ENCODE measurements at regions not wholly inside any gene's neighbourhood (a gene's known extent, or its start where the extent isn't known, plus 50 kb on each side); places are given as distances from the start of the nearest gene placed in this dataset.
"Not testable (repeated sequence)": the region's sequence is repeated elsewhere in the genome, so short reads cannot be mapped to it uniquely, and the experiment has no call there.

DNA sequence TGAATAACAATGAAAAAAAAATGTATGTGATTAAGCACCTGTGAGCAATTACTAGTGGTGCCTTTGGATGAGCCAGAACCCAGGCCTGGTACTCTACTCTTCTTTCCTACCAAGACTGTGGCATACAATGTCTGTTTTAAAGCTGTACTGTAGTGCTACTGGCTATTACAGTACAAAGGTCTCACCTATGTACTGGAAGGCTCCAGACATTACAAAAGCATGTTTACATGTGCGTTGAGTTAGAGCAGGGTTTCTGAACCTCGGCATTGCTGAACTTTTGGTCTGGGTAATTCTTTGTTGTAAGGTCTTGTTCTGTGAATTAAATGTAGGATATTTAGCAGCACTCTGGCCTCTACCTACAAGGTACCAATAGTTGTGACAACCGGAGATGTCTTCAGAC, 153.8 kb downstream of the SPATA18 start:
- no peak for DNase-seq (ENCODE audit: low spot score)
- TF ChIP-seq, protein P1, sequence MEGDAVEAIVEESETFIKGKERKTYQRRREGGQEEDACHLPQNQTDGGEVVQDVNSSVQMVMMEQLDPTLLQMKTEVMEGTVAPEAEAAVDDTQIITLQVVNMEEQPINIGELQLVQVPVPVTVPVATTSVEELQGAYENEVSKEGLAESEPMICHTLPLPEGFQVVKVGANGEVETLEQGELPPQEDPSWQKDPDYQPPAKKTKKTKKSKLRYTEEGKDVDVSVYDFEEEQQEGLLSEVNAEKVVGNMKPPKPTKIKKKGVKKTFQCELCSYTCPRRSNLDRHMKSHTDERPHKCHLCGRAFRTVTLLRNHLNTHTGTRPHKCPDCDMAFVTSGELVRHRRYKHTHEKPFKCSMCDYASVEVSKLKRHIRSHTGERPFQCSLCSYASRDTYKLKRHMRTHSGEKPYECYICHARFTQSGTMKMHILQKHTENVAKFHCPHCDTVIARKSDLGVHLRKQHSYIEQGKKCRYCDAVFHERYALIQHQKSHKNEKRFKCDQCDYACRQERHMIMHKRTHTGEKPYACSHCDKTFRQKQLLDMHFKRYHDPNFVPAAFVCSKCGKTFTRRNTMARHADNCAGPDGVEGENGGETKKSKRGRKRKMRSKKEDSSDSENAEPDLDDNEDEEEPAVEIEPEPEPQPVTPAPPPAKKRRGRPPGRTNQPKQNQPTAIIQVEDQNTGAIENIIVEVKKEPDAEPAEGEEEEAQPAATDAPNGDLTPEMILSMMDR (IDR thresholded peaks at IDR 0.05; ENCODE audit: borderline replicate concordance, control extremely low read depth, extremely low read depth, insufficient read depth, missing control alignments), result no peak
- in situ Hi-C loops (cut with MboI; ENCODE audit: low sequenced_read_pairs, unreplicated experiment), result no loop called here

DNA sequence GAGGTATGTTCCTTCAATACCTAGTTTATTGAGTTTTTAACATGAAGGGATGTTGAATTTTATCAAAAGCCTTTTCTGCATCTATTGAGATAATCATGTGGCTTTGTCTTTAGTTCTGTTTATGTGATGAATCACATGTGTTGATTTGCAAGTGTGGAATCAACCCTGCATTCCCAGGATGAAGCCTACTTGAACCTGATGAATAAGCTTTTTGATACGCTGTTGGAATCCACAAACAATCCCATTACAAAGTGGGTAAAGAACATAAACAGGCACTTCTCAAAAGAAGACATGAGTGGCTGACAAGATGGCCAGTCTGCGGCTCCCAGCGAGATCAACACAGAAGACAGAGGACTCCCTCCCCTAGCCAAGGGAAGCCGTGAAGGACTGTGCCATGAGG, 156.0 kb downstream of the SPATA18 start:
- in situ Hi-C loops (cut with MboI; ENCODE audit: low sequenced_read_pairs, unreplicated experiment), result not testable (repeated sequence)

DNA sequence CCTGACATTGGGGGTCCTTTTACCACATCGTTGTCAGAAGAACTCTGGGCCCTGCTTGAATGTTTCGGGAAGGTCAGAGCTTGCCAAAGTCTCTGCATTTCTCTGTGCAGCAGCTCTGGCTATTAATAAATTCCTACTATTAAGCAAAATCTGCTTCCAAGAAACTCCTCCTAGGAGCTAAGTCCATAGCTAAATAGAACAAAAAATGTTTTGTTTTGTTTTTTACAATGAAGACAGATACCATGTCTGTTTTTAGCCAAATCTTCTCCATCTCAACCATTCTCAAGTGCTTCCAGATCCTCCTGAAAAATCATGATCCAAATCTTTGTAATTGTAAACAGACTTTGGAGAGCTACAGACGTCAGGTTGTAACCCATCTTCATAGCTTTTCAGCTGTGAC, 161.6 kb downstream of the SPATA18 start:
- in situ Hi-C loops (cut with MboI; ENCODE audit: low sequenced_read_pairs, unreplicated experiment), result no loop called here
- TF ChIP-seq, protein P1 (IDR thresholded peaks at IDR 0.05; ENCODE audit: borderline replicate concordance, control extremely low read depth, extremely low read depth, insufficient read depth, missing control alignments), result no peak
- DNase-seq (ENCODE audit: low spot score), result no peak

More for the DNA sequence above, 156.0 kb downstream of the SPATA18 start:
- DNase-seq (ENCODE audit: low spot score), result not testable (repeated sequence)

DNA sequence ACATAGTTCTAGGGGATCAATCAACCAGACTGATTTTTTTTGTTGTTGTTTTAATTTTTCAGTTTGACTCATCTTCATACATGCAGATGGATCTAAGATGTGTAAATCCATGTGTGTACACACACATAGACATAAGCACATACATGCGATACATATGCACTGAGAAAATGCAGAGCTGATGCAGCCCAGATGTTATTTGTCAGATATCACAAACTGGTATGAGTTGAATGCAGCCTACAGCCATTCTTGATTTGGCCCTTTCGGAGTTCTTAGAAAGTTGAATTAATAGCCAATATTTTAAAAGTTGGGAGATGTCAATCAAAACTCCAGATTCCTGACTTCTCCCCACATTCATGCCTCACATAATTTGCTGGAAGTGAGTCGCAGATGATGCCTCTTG, 180.4 kb downstream of the SPATA18 start:
- in situ Hi-C loops (cut with MboI; ENCODE audit: low sequenced_read_pairs, unreplicated experiment), result no loop called here
- no peak for DNase-seq (ENCODE audit: low spot score)
- TF ChIP-seq, protein P1 (IDR thresholded peaks at IDR 0.05; ENCODE audit: borderline replicate concordance, control extremely low read depth, extremely low read depth, insufficient read depth, missing control alignments), result no peak

DNA sequence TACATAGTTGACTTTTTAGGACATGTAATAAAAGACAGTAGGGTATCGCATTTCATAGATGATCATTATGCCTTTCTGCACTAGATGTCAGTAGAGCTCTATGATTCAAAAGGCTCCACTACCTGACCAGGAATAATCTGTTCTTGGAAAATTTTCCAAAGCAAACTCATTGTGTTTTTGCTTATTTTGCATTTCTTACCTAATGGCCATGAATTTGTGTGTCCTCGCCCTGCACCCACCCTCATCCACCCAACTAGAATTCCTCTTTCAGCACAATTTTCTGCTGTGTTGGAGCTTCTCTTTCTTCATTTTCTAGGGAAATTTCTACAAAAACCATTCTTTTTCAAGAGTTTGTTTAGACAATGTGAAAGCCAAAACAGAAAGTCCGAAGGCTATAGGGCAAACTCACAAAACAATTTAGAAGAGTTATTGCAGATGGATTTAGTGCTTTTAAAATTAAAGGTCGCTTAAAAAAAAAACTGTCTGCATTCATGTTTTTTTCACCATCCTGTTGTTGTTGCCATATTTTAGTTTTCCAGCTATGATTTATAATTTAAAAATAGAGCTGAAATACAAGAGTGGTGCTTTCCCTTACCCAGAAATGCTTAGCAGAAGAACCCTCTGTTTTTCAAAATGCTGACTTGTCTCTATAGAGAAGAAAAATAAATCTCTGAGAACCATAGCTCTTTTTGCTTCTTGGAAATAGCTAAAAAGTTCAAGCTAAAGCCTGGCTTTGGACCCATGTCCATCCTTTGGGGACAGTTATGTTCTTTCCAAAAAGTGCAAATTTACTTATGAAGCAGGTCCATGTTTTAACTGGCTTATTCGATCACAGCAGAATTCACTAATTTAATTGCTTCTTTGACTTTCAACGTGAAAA, 183.7 kb downstream of the SPATA18 start:
- in situ Hi-C loops (cut with MboI; ENCODE audit: low sequenced_read_pairs, unreplicated experiment), result no loop called here
- DNase-seq (ENCODE audit: low spot score), result no peak

DNA sequence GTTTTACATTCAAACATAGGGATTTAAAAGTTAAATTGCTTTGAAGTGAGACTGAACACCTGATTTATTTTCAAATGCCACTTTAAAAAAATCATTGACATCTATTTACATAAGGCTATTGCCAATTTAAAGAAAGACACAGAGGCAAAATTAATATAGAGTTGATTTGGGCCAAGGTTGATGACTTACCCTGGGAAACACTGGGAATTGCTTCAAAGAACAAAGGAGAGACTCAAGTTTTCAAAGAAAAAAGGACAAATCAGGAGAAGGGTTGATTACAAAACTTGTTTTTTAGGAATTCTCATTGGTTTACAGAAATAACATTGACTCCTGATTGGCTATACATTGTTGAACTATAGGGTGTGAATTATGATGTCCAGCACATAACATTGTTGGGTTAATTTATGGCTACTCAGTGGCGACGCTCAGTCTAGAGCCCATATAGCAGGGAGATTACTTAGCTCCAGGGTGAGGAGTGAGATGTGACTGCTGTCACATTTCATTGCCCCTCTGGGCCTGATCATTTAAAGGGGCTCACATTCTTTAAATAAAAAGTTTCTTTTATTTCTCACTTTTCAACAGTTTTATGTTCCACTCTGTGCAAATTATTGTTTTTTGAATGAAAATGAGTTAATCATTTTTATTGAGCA, 184.6 kb downstream of the SPATA18 start:
- no peak for DNase-seq (ENCODE audit: low spot score)
- TF ChIP-seq, protein P1 (IDR thresholded peaks at IDR 0.05; ENCODE audit: borderline replicate concordance, control extremely low read depth, extremely low read depth, insufficient read depth, missing control alignments), result no peak
- in situ Hi-C loops (cut with MboI; ENCODE audit: low sequenced_read_pairs, unreplicated experiment), result no loop called here

More for the DNA sequence above, 183.7 kb downstream of the SPATA18 start:
- TF ChIP-seq, protein P1 (IDR thresholded peaks at IDR 0.05; ENCODE audit: borderline replicate concordance, control extremely low read depth, extremely low read depth, insufficient read depth, missing control alignments), result no peak

DNA sequence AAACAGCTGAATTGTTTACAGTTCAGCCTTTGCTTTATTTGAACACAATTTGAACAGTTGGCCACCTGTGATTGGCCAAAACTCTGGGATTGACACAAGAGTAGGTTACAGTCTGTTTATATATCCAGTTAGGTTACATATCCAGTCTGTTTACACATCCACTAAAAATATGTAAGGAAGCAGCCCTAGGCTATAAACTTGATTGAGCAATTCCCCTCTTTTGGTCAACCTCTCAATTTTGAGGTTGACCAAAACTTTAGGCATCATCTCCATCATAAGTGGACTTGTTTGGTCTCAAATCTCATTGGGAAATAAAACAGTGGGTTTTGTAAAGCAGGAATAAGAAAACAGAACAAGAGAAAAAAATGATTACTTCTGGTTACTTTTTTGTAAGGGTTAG, 190.8 kb downstream of the SPATA18 start:
- no peak for DNase-seq (ENCODE audit: low spot score)
- in situ Hi-C loops (cut with MboI; ENCODE audit: low sequenced_read_pairs, unreplicated experiment), result no loop called here
- TF ChIP-seq, protein P1 (IDR thresholded peaks at IDR 0.05; ENCODE audit: borderline replicate concordance, control extremely low read depth, extremely low read depth, insufficient read depth, missing control alignments), result no peak

All from GM13976 (cell line).